ENCODE measurements at regions not wholly inside any gene's neighbourhood (a gene's known extent, or its start where the extent isn't known, plus 50 kb on each side); places are given as distances from the start of the nearest gene placed in this dataset.
"Not testable (repeated sequence)": the region's sequence is repeated elsewhere in the genome, so short reads cannot be mapped to it uniquely, and the experiment has no call there.

- no peak for DNase-seq
Observed at GRCh38 chr2:15751477-15751876, 159.8 kb downstream of the DDX1 start.

GRCh38 chr2:15752552-15753232 lies 161.0 kb downstream of the DDX1 start:
- DNase-seq: no peak

GRCh38 chr2:15753233-15753798 lies 161.6 kb downstream of the DDX1 start:
- no peak for DNase-seq

- no peak for DNase-seq
Observed at GRCh38 chr2:15753811-15754702, 162.4 kb downstream of the DDX1 start.

GRCh38 chr2:15754703-15755099 lies 163.0 kb downstream of the DDX1 start:
- DNase-seq: no peak

- no peak for DNase-seq
Observed at GRCh38 chr2:15755528-15755927, 163.9 kb downstream of the DDX1 start.

- no peak for DNase-seq
Observed at GRCh38 chr2:15756011-15756550, 164.4 kb downstream of the DDX1 start.

GRCh38 chr2:15756882-15757819 lies 165.5 kb downstream of the DDX1 start:
- DNase-seq: no peak

GRCh38 chr2:15757820-15758586 lies 166.3 kb downstream of the DDX1 start:
- no peak for DNase-seq

- DNase-seq: no peak
Observed at GRCh38 chr2:15758848-15759247, 167.2 kb downstream of the DDX1 start.

- DNase-seq: no peak
Observed at GRCh38 chr2:15759385-15759784, 167.7 kb downstream of the DDX1 start.

GRCh38 chr2:15759791-15760190 lies 168.1 kb downstream of the DDX1 start:
- DNase-seq: not testable (repeated sequence)

- DNase-seq: no peak
Observed at GRCh38 chr2:15760232-15760910, 168.7 kb downstream of the DDX1 start.

- no peak for DNase-seq
Observed at GRCh38 chr2:15761056-15761455, 169.4 kb downstream of the DDX1 start.

GRCh38 chr2:15761910-15762309 lies 170.2 kb downstream of the DDX1 start:
- DNase-seq: no peak

GRCh38 chr2:15762449-15762848 lies 170.8 kb downstream of the DDX1 start:
- DNase-seq: no peak

- no peak for DNase-seq
Observed at GRCh38 chr2:15763106-15763821, 171.6 kb downstream of the DDX1 start.

GRCh38 chr2:15763822-15764682 lies 172.4 kb downstream of the DDX1 start:
- no peak for DNase-seq

Measured in right lung (tissue), 2 donors.